ENCODE measurements at regions not wholly inside any gene's neighbourhood (a gene's known extent, or its start where the extent isn't known, plus 50 kb on each side); places are given as distances from the start of the nearest gene placed in this dataset.

DNA sequence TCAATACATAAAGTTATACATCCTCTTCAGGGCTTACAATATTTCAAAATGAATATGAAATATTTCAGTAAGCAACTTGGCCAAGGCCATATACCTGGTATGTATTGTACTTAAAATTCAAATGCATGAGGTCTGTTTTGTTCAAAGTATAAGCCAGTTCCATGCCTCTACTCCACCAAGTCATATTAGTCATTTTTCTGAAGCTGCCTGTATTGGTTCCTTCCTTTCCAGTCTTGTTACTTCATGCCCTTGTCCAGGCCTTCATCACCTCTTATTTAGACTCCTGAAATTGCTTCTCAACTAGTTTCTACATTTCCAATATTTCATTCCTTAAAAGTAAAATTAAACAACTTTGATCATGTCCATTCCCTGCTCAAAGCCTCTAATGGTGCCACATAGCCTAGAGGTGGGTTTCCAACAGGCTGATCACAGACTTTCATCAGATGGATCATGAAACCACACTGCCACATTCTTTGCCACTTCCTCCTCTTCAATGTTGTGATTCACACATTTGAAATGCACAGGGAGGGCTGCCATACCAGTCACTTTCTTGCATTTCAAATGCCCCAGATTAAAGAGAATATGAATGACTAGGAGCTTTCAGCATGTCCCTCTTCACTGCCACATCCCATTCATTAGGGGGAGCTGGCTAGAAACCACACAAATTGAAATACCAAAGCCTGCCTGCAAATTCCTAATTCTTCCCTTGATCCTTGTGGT is 424.1 kb upstream of the DACH1 start:
- FAIRE-seq = no peak
- Histone ChIP-seq H3K36me3 (ENCODE audit: control insufficient read depth in 3 of 3, insufficient read depth in 2 of 3, low read depth in 1 of 3, low read length in 3 of 3) (no peaks in the 10 kb centered on the region), H3K4me1 (ENCODE audit: control insufficient read depth in 3 of 3, insufficient read depth in 2 of 3, low read depth in 1 of 3, low read length in 2 of 3) (no peaks in the 10 kb centered on the region), H3K27me3 (ENCODE audit: control insufficient read depth in 3 of 3, insufficient read depth in 3 of 3, low read length in 3 of 3) (no peaks in the 10 kb centered on the region), H3K9me3 (ENCODE audit: control insufficient read depth in 2 of 2, insufficient read depth in 1 of 2, low read depth in 1 of 2, low read length in 1 of 2) (no peaks in the 10 kb centered on the region), H3K27ac (ENCODE audit: low read depth in 1 of 3, low read length in 2 of 3) (no peak overlapping the region), H3K4me3 (ENCODE audit: low read depth in 1 of 3, low read length in 3 of 3) (no peak overlapping the region)
- DNase-seq = no peak

DNA sequence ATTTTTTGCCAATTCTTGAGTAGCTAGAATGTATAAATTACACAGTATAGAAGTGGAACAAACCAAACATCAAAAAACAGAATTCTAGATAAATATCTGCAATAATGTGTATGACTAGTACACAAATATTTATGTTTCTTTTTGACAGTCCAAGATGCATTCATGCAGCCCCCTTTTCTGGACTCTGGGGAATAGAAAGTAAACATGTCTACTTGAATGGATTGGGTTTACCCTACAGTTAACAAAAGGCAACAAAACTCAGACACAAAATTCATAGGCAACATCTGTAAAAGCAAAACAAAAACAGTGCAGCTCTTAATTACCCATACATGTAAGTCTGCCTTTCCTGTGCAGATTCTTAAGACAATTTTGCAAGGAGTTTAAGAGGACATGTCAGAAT is 419.4 kb upstream of the DACH1 start:
- Histone ChIP-seq H3K4me3 (ENCODE audit: low read depth in 1 of 3, low read length in 3 of 3) (no peak overlapping the region), H3K27me3 (ENCODE audit: control insufficient read depth in 3 of 3, insufficient read depth in 3 of 3, low read length in 3 of 3) (no peaks in the 10 kb centered on the region), H3K9me3 (ENCODE audit: control insufficient read depth in 2 of 2, insufficient read depth in 1 of 2, low read depth in 1 of 2, low read length in 1 of 2) (no peaks in the 10 kb centered on the region), H3K27ac (ENCODE audit: low read depth in 1 of 3, low read length in 2 of 3) (no peak overlapping the region), H3K4me1 (ENCODE audit: control insufficient read depth in 3 of 3, insufficient read depth in 2 of 3, low read depth in 1 of 3, low read length in 2 of 3) (no peaks in the 10 kb centered on the region), H3K36me3 (ENCODE audit: control insufficient read depth in 3 of 3, insufficient read depth in 2 of 3, low read depth in 1 of 3, low read length in 3 of 3) (no peaks in the 10 kb centered on the region)
- FAIRE-seq (no peak), DNase-seq (peak in 1 of 2 donors; percentile 3)

DNA sequence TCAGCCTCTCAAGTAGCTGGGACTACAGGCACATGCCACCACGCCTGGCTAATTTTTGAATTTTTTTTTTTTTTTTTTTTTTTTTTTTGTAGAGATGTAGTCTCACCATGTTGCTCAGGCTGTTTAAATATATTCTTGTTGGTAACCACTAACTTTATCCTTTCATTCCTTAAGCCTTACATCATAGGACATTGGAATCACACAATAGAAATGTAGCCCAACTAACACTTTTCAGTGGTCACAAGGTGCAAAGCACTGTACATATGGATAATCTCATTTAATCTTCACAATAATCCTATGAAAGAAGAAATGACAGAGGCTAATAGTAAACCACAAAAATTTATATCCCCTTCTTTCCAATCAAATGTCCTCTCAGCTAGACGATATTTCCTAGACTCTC is 417.8 kb upstream of the DACH1 start:
- 74 to 85% (median 83%) methylated on average over 2 of the region's 2 CpGs for WGBS, 3 donors
- FAIRE-seq = no peak

DNA sequence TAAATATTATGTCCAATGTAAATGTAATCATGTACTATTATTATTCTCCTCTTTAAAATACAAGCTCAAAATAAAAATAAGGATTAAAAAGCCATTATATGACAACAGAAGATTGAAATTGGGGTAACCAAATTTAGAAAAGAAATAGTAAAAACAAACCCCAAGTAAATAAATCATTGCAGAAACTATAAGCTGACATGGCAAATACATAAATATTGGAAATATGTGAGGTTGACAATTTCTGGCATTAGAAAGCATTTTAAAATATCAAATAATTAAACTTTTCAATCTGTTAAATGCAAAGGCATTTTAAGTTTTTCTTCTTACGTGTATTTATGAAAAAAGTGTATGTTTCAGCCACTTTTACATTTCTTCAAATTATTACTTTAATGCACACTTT is 394.7 kb upstream of the DACH1 start:
- DNase-seq (no peak), FAIRE-seq (no peak)
- no peaks in the 10 kb centered on the region for H3K9me3 ChIP-seq (ENCODE audit: control insufficient read depth in 2 of 2, insufficient read depth in 1 of 2, low read depth in 1 of 2, low read length in 1 of 2)
- no peak overlapping the region for H3K4me3 ChIP-seq (ENCODE audit: low read depth in 1 of 3, low read length in 3 of 3)
- no peaks in the 10 kb centered on the region for H3K4me1 ChIP-seq (ENCODE audit: control insufficient read depth in 3 of 3, insufficient read depth in 2 of 3, low read depth in 1 of 3, low read length in 2 of 3)
- 79 to 97% (median 79%) methylated on average over 1 of the region's 1 CpG for WGBS, 3 donors
- H3K36me3 ChIP-seq (ENCODE audit: control insufficient read depth in 3 of 3, insufficient read depth in 2 of 3, low read depth in 1 of 3, low read length in 3 of 3) = no peaks in the 10 kb centered on the region
- no peak overlapping the region for H3K27ac ChIP-seq (ENCODE audit: low read depth in 1 of 3, low read length in 2 of 3)
- H3K27me3 ChIP-seq (ENCODE audit: control insufficient read depth in 3 of 3, insufficient read depth in 3 of 3, low read length in 3 of 3) = no peaks in the 10 kb centered on the region

More for the DNA sequence above, 417.8 kb upstream of the DACH1 start:
- H3K36me3 ChIP-seq (ENCODE audit: control insufficient read depth in 3 of 3, insufficient read depth in 2 of 3, low read depth in 1 of 3, low read length in 3 of 3) = no peaks in the 10 kb centered on the region
- no peak overlapping the region for H3K4me3 ChIP-seq (ENCODE audit: low read depth in 1 of 3, low read length in 3 of 3)
- no peaks in the 10 kb centered on the region for H3K27me3 ChIP-seq (ENCODE audit: control insufficient read depth in 3 of 3, insufficient read depth in 3 of 3, low read length in 3 of 3)
- H3K4me1 ChIP-seq (ENCODE audit: control insufficient read depth in 3 of 3, insufficient read depth in 2 of 3, low read depth in 1 of 3, low read length in 2 of 3) = no peaks in the 10 kb centered on the region
- DNase-seq = no peak
- no peak overlapping the region for H3K27ac ChIP-seq (ENCODE audit: low read depth in 1 of 3, low read length in 2 of 3)
- H3K9me3 ChIP-seq (ENCODE audit: control insufficient read depth in 2 of 2, insufficient read depth in 1 of 2, low read depth in 1 of 2, low read length in 1 of 2) = no peaks in the 10 kb centered on the region

DNA sequence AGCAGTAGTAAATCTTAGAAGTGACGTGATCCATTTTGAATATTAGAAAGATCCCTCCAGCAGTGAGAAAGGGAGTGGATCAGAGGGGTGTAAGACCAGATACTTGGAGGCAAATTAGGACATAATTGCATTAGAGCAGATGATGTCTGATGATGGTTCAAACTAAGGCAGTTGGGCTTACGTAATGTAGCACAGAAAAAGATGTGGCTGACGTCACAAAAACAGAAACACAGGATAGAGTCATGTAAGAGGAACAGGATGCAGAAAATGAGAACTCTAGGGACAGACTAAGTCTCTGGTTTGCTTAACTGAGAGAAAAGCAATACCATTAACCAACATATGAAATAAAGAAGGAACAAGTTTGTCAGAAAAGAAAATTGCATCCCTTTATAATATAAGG is 392.5 kb upstream of the DACH1 start:
- 39 to 48% (median 43%) methylated on average over 3 of the region's 3 CpGs for WGBS, 3 donors
- DNase-seq (no peak), FAIRE-seq (no peak)
- H3K36me3 ChIP-seq (ENCODE audit: control insufficient read depth in 3 of 3, insufficient read depth in 2 of 3, low read depth in 1 of 3, low read length in 3 of 3) = no peaks in the 10 kb centered on the region
- H3K4me3 ChIP-seq (ENCODE audit: low read depth in 1 of 3, low read length in 3 of 3) = no peak overlapping the region
- no peaks in the 10 kb centered on the region for H3K4me1 ChIP-seq (ENCODE audit: control insufficient read depth in 3 of 3, insufficient read depth in 2 of 3, low read depth in 1 of 3, low read length in 2 of 3)
- no peak overlapping the region for H3K27ac ChIP-seq (ENCODE audit: low read depth in 1 of 3, low read length in 2 of 3)
- H3K9me3 ChIP-seq (ENCODE audit: control insufficient read depth in 2 of 2, insufficient read depth in 1 of 2, low read depth in 1 of 2, low read length in 1 of 2) = no peaks in the 10 kb centered on the region
- H3K27me3 ChIP-seq (ENCODE audit: control insufficient read depth in 3 of 3, insufficient read depth in 3 of 3, low read length in 3 of 3) = no peaks in the 10 kb centered on the region

DNA sequence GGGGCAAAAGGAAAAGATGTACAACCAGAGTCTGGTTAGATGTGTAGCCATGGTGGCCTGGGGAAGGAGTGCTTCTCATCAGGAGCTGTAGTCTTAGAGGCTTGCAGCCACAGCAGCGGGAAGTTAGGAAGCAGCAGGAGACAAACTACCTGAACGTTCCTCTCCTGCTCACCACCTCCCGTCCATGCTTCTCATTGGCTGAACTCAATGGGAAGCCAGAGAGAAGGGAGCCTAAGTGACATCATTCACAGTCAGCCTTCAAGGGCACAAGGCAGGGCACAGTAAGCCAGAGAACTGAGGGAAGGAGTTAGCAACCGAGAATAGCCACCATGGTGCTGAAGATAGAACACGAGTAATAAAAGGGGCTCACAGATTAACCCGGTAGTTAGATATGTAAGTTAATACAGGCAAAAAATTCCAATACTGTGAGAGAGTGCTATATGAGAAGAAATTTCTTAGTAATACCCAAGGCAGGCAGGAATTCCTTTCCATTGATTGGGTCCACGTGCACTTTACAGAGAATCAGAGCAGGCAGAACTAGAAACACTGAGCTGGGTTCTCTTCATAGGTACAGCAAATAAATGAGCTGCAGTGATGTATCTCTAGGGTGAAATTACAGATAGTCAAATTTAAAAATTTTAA is 391.5 kb upstream of the DACH1 start:
- no peaks in the 10 kb centered on the region for H3K4me1 ChIP-seq (ENCODE audit: control insufficient read depth in 3 of 3, insufficient read depth in 2 of 3, low read depth in 1 of 3, low read length in 2 of 3)
- H3K27ac ChIP-seq (ENCODE audit: low read depth in 1 of 3, low read length in 2 of 3) = no peak overlapping the region
- FAIRE-seq (no peak), DNase-seq (no peak)
- 49 to 68% (median 58%) methylated on average over 7 of the region's 7 CpGs for WGBS, 3 donors
- no peak overlapping the region for H3K4me3 ChIP-seq (ENCODE audit: low read depth in 1 of 3, low read length in 3 of 3)
- no peaks in the 10 kb centered on the region for H3K27me3 ChIP-seq (ENCODE audit: control insufficient read depth in 3 of 3, insufficient read depth in 3 of 3, low read length in 3 of 3)
- no peaks in the 10 kb centered on the region for H3K9me3 ChIP-seq (ENCODE audit: control insufficient read depth in 2 of 2, insufficient read depth in 1 of 2, low read depth in 1 of 2, low read length in 1 of 2)
- no peaks in the 10 kb centered on the region for H3K36me3 ChIP-seq (ENCODE audit: control insufficient read depth in 3 of 3, insufficient read depth in 2 of 3, low read depth in 1 of 3, low read length in 3 of 3)

DNA sequence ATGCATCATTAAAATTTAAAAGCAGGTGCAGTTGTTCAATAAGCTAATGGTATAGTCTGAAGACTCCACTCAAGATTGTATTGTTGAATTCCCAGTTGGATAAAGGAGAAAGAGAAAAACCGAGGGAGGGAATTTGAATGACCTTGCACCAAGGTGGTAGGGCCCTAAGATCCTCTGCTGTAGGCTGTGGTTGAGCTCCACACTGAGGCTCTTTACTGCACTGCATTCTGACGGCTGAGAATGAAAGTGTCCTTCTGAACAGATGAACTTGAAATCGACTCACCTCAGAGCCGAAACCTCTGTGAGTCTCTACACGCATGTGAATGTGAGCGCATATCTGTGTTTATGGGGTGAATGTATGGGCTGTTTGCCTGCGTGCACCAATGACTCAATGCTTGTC is 388.9 kb upstream of the DACH1 start:
- no peak for FAIRE-seq
- no peak overlapping the region for H3K4me3 ChIP-seq (ENCODE audit: low read depth in 1 of 3, low read length in 3 of 3)
- no peak overlapping the region for H3K27ac ChIP-seq (ENCODE audit: low read depth in 1 of 3, low read length in 2 of 3)
- no peaks in the 10 kb centered on the region for H3K36me3 ChIP-seq (ENCODE audit: control insufficient read depth in 3 of 3, insufficient read depth in 2 of 3, low read depth in 1 of 3, low read length in 3 of 3)
- WGBS, 3 donors = 18 to 44% (median 29%) methylated on average over 7 of the region's 7 CpGs
- no peaks in the 10 kb centered on the region for H3K4me1 ChIP-seq (ENCODE audit: control insufficient read depth in 3 of 3, insufficient read depth in 2 of 3, low read depth in 1 of 3, low read length in 2 of 3)
- H3K9me3 ChIP-seq (ENCODE audit: control insufficient read depth in 2 of 2, insufficient read depth in 1 of 2, low read depth in 1 of 2, low read length in 1 of 2) = no peaks in the 10 kb centered on the region
- H3K27me3 ChIP-seq (ENCODE audit: control insufficient read depth in 3 of 3, insufficient read depth in 3 of 3, low read length in 3 of 3) = no peaks in the 10 kb centered on the region
- DNase-seq = peak; percentile 6 to 28

DNA sequence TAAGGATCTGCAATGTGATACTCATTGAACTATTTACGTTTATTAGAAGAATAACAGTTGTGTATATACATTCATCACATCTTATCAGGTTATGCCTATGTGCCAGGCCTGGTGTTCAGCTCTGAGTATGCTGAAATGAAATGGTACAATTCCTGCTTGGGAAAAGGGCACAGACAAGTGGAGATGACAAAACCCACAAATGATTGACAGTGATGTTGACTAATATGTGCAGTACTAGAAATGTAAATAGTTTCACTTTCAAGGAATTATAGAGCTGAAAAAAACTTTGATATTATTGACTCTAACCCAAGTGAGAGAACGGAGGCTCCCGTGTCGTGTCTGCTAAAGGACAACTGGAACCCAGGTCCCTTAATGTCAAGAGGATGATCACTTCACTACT is 386.8 kb upstream of the DACH1 start:
- Histone ChIP-seq H3K36me3 (ENCODE audit: control insufficient read depth in 3 of 3, insufficient read depth in 2 of 3, low read depth in 1 of 3, low read length in 3 of 3) (no peaks in the 10 kb centered on the region), H3K4me3 (ENCODE audit: low read depth in 1 of 3, low read length in 3 of 3) (no peak overlapping the region), H3K27me3 (ENCODE audit: control insufficient read depth in 3 of 3, insufficient read depth in 3 of 3, low read length in 3 of 3) (no peaks in the 10 kb centered on the region), H3K27ac (ENCODE audit: low read depth in 1 of 3, low read length in 2 of 3) (no peak overlapping the region), H3K9me3 (ENCODE audit: control insufficient read depth in 2 of 2, insufficient read depth in 1 of 2, low read depth in 1 of 2, low read length in 1 of 2) (no peaks in the 10 kb centered on the region), H3K4me1 (ENCODE audit: control insufficient read depth in 3 of 3, insufficient read depth in 2 of 3, low read depth in 1 of 3, low read length in 2 of 3) (no peaks in the 10 kb centered on the region)
- 68 to 80% (median 69%) methylated on average over 4 of the region's 4 CpGs for WGBS, 3 donors
- FAIRE-seq = no peak
- no peak for DNase-seq

DNA sequence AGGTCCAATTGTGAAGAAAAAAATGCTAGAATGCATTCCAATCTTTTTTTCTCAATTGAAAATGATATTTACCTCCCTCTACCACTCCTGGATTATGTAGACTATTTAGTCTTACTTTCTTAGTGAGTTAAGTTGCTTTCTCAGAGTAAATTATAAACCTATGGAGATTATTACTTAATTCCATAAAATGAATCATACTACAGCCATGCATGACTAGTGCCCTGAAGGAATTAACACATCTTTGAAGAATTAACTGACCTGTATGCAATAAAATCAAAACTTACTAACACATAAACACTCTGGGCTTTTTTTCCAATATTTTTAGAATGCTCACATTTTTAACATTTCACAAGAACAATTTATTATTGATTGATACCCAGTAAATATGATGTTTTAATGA is 379.4 kb upstream of the DACH1 start:
- H3K27me3 ChIP-seq (ENCODE audit: control insufficient read depth in 3 of 3, insufficient read depth in 3 of 3, low read length in 3 of 3) = no peaks in the 10 kb centered on the region
- no peak overlapping the region for H3K4me3 ChIP-seq (ENCODE audit: low read depth in 1 of 3, low read length in 3 of 3)
- DNase-seq (no peak), FAIRE-seq (no peak)
- no peak overlapping the region for H3K27ac ChIP-seq (ENCODE audit: low read depth in 1 of 3, low read length in 2 of 3)
- no peaks in the 10 kb centered on the region for H3K9me3 ChIP-seq (ENCODE audit: control insufficient read depth in 2 of 2, insufficient read depth in 1 of 2, low read depth in 1 of 2, low read length in 1 of 2)
- H3K36me3 ChIP-seq (ENCODE audit: control insufficient read depth in 3 of 3, insufficient read depth in 2 of 3, low read depth in 1 of 3, low read length in 3 of 3) = no peaks in the 10 kb centered on the region
- no peaks in the 10 kb centered on the region for H3K4me1 ChIP-seq (ENCODE audit: control insufficient read depth in 3 of 3, insufficient read depth in 2 of 3, low read depth in 1 of 3, low read length in 2 of 3)

All from small intestine (tissue), 7 donors.